Endodermal cell (in vitro differentiated cells): ENCODE measurements at regions not wholly inside any gene's neighbourhood (a gene's known extent, or its start where the extent isn't known, plus 50 kb on each side); places are given as distances from the start of the nearest gene placed in this dataset.
A peak's percentile ranks its signal among the peaks of the same experiment; 100 is the strongest.

ENCODE experiments used
- DNase-seq: peaks from one replicate; pipeline ENCODE4 v3.0.0-alpha.2; 2017
- H3K27ac ChIP-seq: 2 replicates; pipeline ENCODE4 v1.5.1; 2013; ENCODE audit warnings: mild to moderate bottlenecking, low read depth, low read length, moderate library complexity
- H3K27me3 ChIP-seq: 2 replicates; pipeline ENCODE4 v1.6.1; 2013; ENCODE audit warnings: mild to moderate bottlenecking, low read length, moderate library complexity; ENCODE audit not compliant: insufficient read depth, control insufficient read depth, poor library complexity, severe bottlenecking
- H3K36me3 ChIP-seq: 2 replicates; pipeline ENCODE4 v1.7.0; 2013; ENCODE audit warnings: mild to moderate bottlenecking, low read length, moderate library complexity; ENCODE audit not compliant: control insufficient read depth, insufficient read depth
- H3K4me1 ChIP-seq: one replicate; pipeline ENCODE4 v1.7.0; 2013; ENCODE audit warnings: low read length; ENCODE audit not compliant: control insufficient read depth, insufficient read depth
- H3K4me3 ChIP-seq: 2 replicates; pipeline ENCODE4 v1.5.1; 2013; ENCODE audit warnings: mild to moderate bottlenecking, low read length, moderate library complexity
- H3K9ac ChIP-seq: 2 replicates; pipeline ENCODE4 v1.6.1; 2013; ENCODE audit warnings: mild to moderate bottlenecking, low read length, moderate library complexity; ENCODE audit not compliant: poor library complexity, severe bottlenecking; ENCODE audit errors: extremely low read depth
- H3K9me3 ChIP-seq: 2 replicates; pipeline ENCODE4 v1.6.1; 2013; ENCODE audit warnings: mild to moderate bottlenecking, low read length, moderate library complexity; ENCODE audit not compliant: control insufficient read depth
- H3K27ac Mint-ChIP-seq: 2 replicates; pipeline ENCODE4 v1.8.0; 2020; ENCODE audit warnings: mixed read lengths
- H3K27me3 Mint-ChIP-seq: 2 replicates; pipeline ENCODE4 v1.8.0; 2021; ENCODE audit warnings: mild to moderate bottlenecking, mixed read lengths; ENCODE audit not compliant: insufficient read depth
- H3K36me3 Mint-ChIP-seq: 2 replicates; pipeline ENCODE4 v1.8.0; 2020; ENCODE audit warnings: low read depth, mixed read lengths
- H3K4me1 Mint-ChIP-seq: 2 replicates; pipeline ENCODE4 v1.8.0; 2020; ENCODE audit warnings: mixed read lengths
- H3K4me3 Mint-ChIP-seq: 2 replicates; pipeline ENCODE4 v1.8.0; 2020; ENCODE audit warnings: mild to moderate bottlenecking, moderate library complexity, mixed read lengths
- H3K9me3 Mint-ChIP-seq: 2 replicates; pipeline ENCODE4 v1.8.0; 2020; ENCODE audit warnings: mild to moderate bottlenecking, mixed read lengths
- CTCF ChIP-seq: fragments of 200-600 bp; sonication (generic); conservative IDR thresholded peaks from 2 replicates; pipeline ENCODE4 v1.5.0; 2021; ENCODE audit warnings: antibody characterized with exemption, mild to moderate bottlenecking
- WGBS, 2 experiments: methylation state at CpG; one replicate each; pipeline versions ENCODE4 v1.1.5 to v1.1.7; 2013; ENCODE audit warnings: missing lambda C conversion rate in 2 of 2, mixed read lengths in 1 of 2; ENCODE audit not compliant: insufficient coverage in 1 of 2, insufficient read length in 1 of 2; 5-methylcytosine and 5-hydroxymethylcytosine counted together

GRCh38 chr12:65593239-65593701 lies 231.0 kb upstream of the HMGA2 start:
- H3K4me1 ChIP-seq: peaks cover 26% of the 10 kb centered on the region

GRCh38 chr12:65594409-65594808 lies 229.9 kb upstream of the HMGA2 start:
- H3K9me3 ChIP-seq: no peaks in the 10 kb centered on the region
- TF ChIP-seq CTCF: no peak
- peaks cover 22% of the 10 kb centered on the region for H3K4me1 ChIP-seq
- H3K9ac ChIP-seq: peak overlapping the region; percentile 24
- 32 to 41% methylated on average over 4 to 5 of the region's 5 CpGs for WGBS, 2 experiments
- peaks cover 47% of the 10 kb centered on the region for H3K4me1 Mint-ChIP-seq
- H3K27me3 ChIP-seq: no peaks in the 10 kb centered on the region
- no peaks in the 10 kb centered on the region for H3K9me3 Mint-ChIP-seq
- peak overlapping the region; percentile 48 for H3K4me3 ChIP-seq
- H3K36me3 Mint-ChIP-seq: no peaks in the 10 kb centered on the region
- peak overlapping the region; percentile 39 for H3K4me3 Mint-ChIP-seq
- H3K27ac ChIP-seq: no peak overlapping the region
- H3K27me3 Mint-ChIP-seq: peaks cover 5% of the 10 kb centered on the region
- no peaks in the 10 kb centered on the region for H3K36me3 ChIP-seq
- no peak for DNase-seq
- H3K27ac Mint-ChIP-seq: peak overlapping the region; percentile 76

More at GRCh38 chr12:65593239-65593701, 231.0 kb upstream of the HMGA2 start:
- Mint-ChIP-seq H3K27me3 (peaks cover 5% of the 10 kb centered on the region), H3K4me1 (peaks cover 47% of the 10 kb centered on the region), H3K27ac (no peak overlapping the region), H3K9me3 (no peaks in the 10 kb centered on the region), H3K4me3 (no peak overlapping the region), H3K36me3 (no peaks in the 10 kb centered on the region)
- 94 to 100% methylated on average over 1 to 2 of the region's 2 CpGs for WGBS, 2 experiments
- H3K36me3 ChIP-seq: no peaks in the 10 kb centered on the region
- H3K4me3 ChIP-seq: no peak overlapping the region
- H3K27me3 ChIP-seq: no peaks in the 10 kb centered on the region
- H3K27ac ChIP-seq: no peak overlapping the region
- H3K9me3 ChIP-seq: no peaks in the 10 kb centered on the region
- H3K9ac ChIP-seq: no peak overlapping the region
- no peak for DNase-seq
- TF ChIP-seq CTCF: no peak

GRCh38 chr12:65595016-65595560 lies 229.2 kb upstream of the HMGA2 start:
- DNase-seq: peak; percentile 71
- Histone ChIP-seq H3K9me3 (no peaks in the 10 kb centered on the region), H3K27me3 (no peaks in the 10 kb centered on the region), H3K9ac (no peak overlapping the region), H3K4me3 (peak overlapping the region; percentile 48), H3K27ac (no peak overlapping the region), H3K36me3 (no peaks in the 10 kb centered on the region), H3K4me1 (peaks cover 22% of the 10 kb centered on the region)
- 75 to 90% methylated on average over 3 to 8 of the region's 8 CpGs for WGBS, 2 experiments
- Mint-ChIP-seq H3K4me1 (peaks cover 46% of the 10 kb centered on the region), H3K27ac (no peak overlapping the region), H3K27me3 (peaks cover 5% of the 10 kb centered on the region), H3K36me3 (no peaks in the 10 kb centered on the region), H3K4me3 (peak overlapping the region; percentile 39), H3K9me3 (no peaks in the 10 kb centered on the region)
- no peak for TF ChIP-seq CTCF
